NB4 (cell line): ENCODE measurements at regions not wholly inside any gene's neighbourhood (a gene's known extent, or its start where the extent isn't known, plus 50 kb on each side); places are given as distances from the start of the nearest gene placed in this dataset.

Experiments used
- CTCF ChIP-seq: IDR thresholded peaks from one replicate; pipeline ENCODE4 v1.5.1; 2012; ENCODE audit warnings: low read depth, low read length
- POLR2A ChIP-seq: IDR thresholded peaks from 2 replicates; pipeline ENCODE4 v1.6.1; 2011; ENCODE audit warnings: mild to moderate bottlenecking; ENCODE audit not compliant: insufficient read length; ENCODE audit errors: extremely low read depth

- TF ChIP-seq CTCF: no peak
- no peak for TF ChIP-seq POLR2A
Measured at GRCh38 chr10:128866551-128866950, 600.5 kb upstream of the MGMT start.
